Osteocyte (in vitro differentiated cells): ENCODE measurements at regions not wholly inside any gene's neighbourhood (a gene's known extent, or its start where the extent isn't known, plus 50 kb on each side); places are given as distances from the start of the nearest gene placed in this dataset.
"Not testable (repeated sequence)": the region's sequence is repeated elsewhere in the genome, so short reads cannot be mapped to it uniquely, and the experiment has no call there.

ENCODE experiments used
- DNase-seq: peaks from one replicate; pipeline ENCODE4 v3.0.0; 2021; ENCODE audit warnings: mixed read lengths; ENCODE audit not compliant: unreplicated experiment; ENCODE audit errors: extremely low spot score
- H3K27ac Mint-ChIP-seq: one replicate; pipeline ENCODE4 v1.8.0; 2021; ENCODE audit warnings: mild to moderate bottlenecking, mixed read lengths; ENCODE audit not compliant: unreplicated experiment
- H3K27me3 Mint-ChIP-seq: one replicate; pipeline ENCODE4 v1.8.0; 2021; ENCODE audit warnings: mixed read lengths; ENCODE audit not compliant: unreplicated experiment
- H3K36me3 Mint-ChIP-seq: one replicate; pipeline ENCODE4 v1.8.0; 2021; ENCODE audit warnings: mixed read lengths; ENCODE audit not compliant: unreplicated experiment
- H3K4me1 Mint-ChIP-seq: one replicate; pipeline ENCODE4 v1.8.0; 2021; ENCODE audit warnings: mixed read lengths; ENCODE audit not compliant: unreplicated experiment
- H3K4me3 Mint-ChIP-seq: one replicate; pipeline ENCODE4 v1.8.0; 2021; ENCODE audit warnings: mild to moderate bottlenecking, moderate library complexity, mixed read lengths; ENCODE audit not compliant: unreplicated experiment
- H3K9me3 Mint-ChIP-seq: one replicate; pipeline ENCODE4 v1.8.0; 2021; ENCODE audit warnings: mixed read lengths; ENCODE audit not compliant: unreplicated experiment
- TF ChIP-seq, protein P1 (sequence below): fragments of 200-600 bp; sonication (generic); IDR thresholded peaks from 2 replicates; pipeline ENCODE4 v1.5.0; 2021; ENCODE audit warnings: antibody characterized with exemption, mild to moderate bottlenecking, moderate library complexity

DNA sequence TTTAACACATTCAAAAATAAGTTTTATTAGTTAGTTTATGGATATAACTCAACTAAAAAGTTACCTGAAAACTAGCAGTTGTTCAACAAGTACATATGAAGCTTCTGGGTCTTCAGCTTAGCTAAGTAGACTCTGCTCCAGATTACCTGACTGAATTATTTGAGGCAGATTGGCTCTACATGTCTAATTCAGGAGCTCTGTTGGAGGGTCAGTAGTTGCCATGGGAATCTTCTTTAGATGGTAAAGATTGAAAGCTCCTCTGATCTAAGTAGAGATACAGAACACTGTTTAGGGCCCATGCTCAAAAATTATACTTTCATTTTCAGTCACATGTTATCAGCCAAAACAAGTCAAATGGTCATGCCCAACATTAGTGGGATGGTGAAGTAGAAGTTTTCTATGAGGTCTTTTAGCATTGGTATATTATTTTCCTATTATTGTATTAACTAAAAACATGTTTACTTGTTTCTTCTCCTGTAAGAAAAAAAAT, 1476.9 kb downstream of the OTOL1 start:
- Mint-ChIP-seq H3K27me3 (no peaks in the 10 kb centered on the region), H3K27ac (no peak overlapping the region), H3K4me1 (no peaks in the 10 kb centered on the region), H3K9me3 (peaks cover 6% of the 10 kb centered on the region), H3K4me3 (no peak overlapping the region), H3K36me3 (no peaks in the 10 kb centered on the region)
- TF ChIP-seq, protein P1, sequence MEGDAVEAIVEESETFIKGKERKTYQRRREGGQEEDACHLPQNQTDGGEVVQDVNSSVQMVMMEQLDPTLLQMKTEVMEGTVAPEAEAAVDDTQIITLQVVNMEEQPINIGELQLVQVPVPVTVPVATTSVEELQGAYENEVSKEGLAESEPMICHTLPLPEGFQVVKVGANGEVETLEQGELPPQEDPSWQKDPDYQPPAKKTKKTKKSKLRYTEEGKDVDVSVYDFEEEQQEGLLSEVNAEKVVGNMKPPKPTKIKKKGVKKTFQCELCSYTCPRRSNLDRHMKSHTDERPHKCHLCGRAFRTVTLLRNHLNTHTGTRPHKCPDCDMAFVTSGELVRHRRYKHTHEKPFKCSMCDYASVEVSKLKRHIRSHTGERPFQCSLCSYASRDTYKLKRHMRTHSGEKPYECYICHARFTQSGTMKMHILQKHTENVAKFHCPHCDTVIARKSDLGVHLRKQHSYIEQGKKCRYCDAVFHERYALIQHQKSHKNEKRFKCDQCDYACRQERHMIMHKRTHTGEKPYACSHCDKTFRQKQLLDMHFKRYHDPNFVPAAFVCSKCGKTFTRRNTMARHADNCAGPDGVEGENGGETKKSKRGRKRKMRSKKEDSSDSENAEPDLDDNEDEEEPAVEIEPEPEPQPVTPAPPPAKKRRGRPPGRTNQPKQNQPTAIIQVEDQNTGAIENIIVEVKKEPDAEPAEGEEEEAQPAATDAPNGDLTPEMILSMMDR, result no peak
- DNase-seq, result no peak

DNA sequence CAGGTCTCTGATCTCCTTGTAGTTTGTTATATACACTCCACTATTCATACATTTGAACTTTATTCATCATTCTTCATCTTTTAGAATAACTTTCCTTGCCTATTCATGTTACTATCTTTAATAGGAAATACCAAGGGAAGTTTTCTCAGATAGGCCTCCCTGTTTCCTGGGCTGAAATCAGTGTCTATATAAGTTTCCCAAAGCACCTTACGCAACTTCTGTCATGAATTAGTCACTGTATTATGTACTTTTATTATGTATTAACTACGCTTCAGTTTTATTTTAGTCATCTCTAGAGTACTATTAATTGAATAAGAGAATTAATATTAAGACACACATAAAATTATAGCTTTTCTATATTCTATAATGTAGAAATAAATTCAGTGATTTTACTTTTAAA, 1481.5 kb downstream of the OTOL1 start:
- no peaks in the 10 kb centered on the region for H3K27me3 Mint-ChIP-seq
- TF ChIP-seq, protein P1, result no peak
- no peaks in the 10 kb centered on the region for H3K4me1 Mint-ChIP-seq
- no peaks in the 10 kb centered on the region for H3K36me3 Mint-ChIP-seq
- no peaks in the 10 kb centered on the region for H3K9me3 Mint-ChIP-seq
- no peak for DNase-seq
- H3K27ac Mint-ChIP-seq, result no peak overlapping the region
- no peak overlapping the region for H3K4me3 Mint-ChIP-seq

DNA sequence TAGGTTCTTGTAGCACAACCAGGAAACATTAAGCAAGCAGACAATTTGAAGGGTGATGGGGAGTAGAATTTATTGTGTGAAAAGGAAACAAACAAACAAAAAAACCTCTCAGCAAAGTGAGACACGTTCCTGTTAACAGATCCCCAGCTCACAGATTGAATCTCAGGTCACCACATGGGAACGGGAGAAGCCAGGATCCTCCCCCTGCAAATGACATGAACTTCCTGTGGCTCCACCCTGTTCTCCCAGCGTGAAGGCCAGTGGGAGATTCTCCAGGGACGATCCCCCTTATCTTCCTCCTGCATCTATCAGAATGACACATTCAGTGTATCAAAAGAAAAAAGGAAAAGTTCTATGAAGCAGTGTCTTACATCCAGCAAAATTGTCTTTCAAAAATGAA, 1488.1 kb downstream of the OTOL1 start:
- no peak overlapping the region for H3K4me3 Mint-ChIP-seq
- TF ChIP-seq, protein P1, result no peak
- no peaks in the 10 kb centered on the region for H3K27me3 Mint-ChIP-seq
- H3K9me3 Mint-ChIP-seq, result no peaks in the 10 kb centered on the region
- H3K4me1 Mint-ChIP-seq, result peaks cover 3% of the 10 kb centered on the region
- no peaks in the 10 kb centered on the region for H3K36me3 Mint-ChIP-seq
- H3K27ac Mint-ChIP-seq, result no peak overlapping the region
- DNase-seq, result no peak

DNA sequence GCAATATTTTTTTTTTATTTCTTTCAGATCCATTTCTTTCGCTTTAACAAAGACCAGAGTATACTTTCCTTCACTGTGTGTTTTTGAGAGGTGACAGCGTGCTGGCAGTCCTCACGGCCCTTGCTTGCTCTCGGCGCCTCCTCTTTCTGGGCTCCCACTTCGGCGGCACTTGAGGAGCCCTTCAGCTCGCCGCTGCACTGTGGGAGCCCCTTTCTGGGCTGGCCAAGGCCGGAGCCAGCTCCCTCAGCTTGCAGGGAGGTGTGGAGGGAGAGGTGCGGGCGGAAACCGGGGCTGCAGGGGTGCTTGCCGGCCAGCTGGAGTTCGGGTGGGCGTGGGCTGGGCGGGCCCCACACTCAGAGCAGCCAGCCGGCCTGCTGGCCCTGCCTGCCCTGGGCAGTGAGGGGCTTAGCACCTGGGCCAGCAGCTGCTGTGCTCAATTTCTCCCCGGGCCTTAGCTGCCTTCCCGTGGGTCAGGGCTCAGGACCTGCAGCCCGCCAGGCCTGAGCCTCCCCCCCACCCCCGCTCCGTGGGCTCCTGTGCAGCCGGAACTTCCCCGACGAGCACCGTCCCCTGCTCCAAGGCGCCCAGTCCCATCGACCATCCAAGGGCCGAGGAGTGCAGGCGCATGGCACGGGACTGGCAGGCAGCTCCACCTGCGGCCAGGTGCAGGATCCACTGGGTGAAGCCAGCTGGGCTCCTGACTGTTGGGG, 1490.6 kb downstream of the OTOL1 start:
- not testable (repeated sequence) for H3K4me3 Mint-ChIP-seq, H3K4me1 Mint-ChIP-seq, H3K27me3 Mint-ChIP-seq, H3K27ac Mint-ChIP-seq, H3K36me3 Mint-ChIP-seq, DNase-seq, H3K9me3 Mint-ChIP-seq

DNA sequence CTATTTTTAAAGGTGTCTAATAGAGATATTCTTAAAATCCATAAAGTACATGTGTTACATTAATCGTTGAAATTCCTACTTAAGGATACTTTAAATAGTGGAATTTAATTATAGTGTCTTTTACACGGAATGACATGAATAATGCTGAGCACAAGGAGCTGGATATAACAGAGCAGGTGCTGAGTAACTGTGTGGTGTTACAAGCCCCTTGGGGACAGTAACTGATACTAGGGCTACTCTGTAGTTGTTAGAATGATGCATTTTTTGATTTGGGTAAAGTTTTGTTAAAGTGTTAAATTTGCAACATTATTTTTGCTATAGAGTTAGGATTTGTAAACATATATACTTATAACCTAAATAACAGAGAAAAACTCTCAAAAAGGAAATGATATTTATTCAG, 1496.1 kb downstream of the OTOL1 start:
- Mint-ChIP-seq H3K27me3 (no peaks in the 10 kb centered on the region), H3K4me1 (peaks cover 3% of the 10 kb centered on the region)

More for the DNA sequence above, 1496.1 kb downstream of the OTOL1 start:
- DNase-seq, result no peak
- H3K27ac Mint-ChIP-seq, result no peak overlapping the region
- H3K9me3 Mint-ChIP-seq, result peaks cover 25% of the 10 kb centered on the region
- TF ChIP-seq, protein P1, result no peak
- peaks cover 5% of the 10 kb centered on the region for H3K36me3 Mint-ChIP-seq
- H3K4me3 Mint-ChIP-seq, result no peak overlapping the region
